K562 (cell line): ENCODE measurements at regions not wholly inside any gene's neighbourhood (a gene's known extent, or its start where the extent isn't known, plus 50 kb on each side); places are given as distances from the start of the nearest gene placed in this dataset.

Experiments used
- BCL6 ChIP-seq: fragments of 250-450 bp; sonication (Bioruptor Pico); IDR thresholded peaks from 2 replicates; pipeline ENCODE4 v1.4.0; 2020
- CCAR2 ChIP-seq: fragments of 200-400 bp; formaldehyde crosslinking; IDR thresholded peaks from 2 replicates; pipeline ENCODE4 v1.6.1; 2017; ENCODE audit warnings: mild to moderate bottlenecking, low read depth, low read length
- CHD2 ChIP-seq: IDR thresholded peaks from 2 replicates; pipeline ENCODE4 v1.6.1; 2011; ENCODE audit warnings: low read depth, low read length
- CREB1 ChIP-seq, 2 experiments: sonication (generic) in 1 of 2; formaldehyde crosslinking in 1 of 2; IDR thresholded peaks; 2 replicates each; pipeline versions ENCODE4 v1.6.1 to v1.8.0; 2012 to 2022; ENCODE audit warnings: inconsistent platforms in 1 of 2, mild to moderate bottlenecking in 1 of 2, missing genetic modification reagents in 1 of 2, moderate library complexity in 1 of 2
- CTBP1 ChIP-seq: fragments of 450-650 bp; IDR thresholded peaks from 2 replicates; pipeline ENCODE4 v1.6.1; 2016; ENCODE audit warnings: borderline replicate concordance
- FOSL1 ChIP-seq: fragments of 200-800 bp; sonication (Bioruptor generic); conservative IDR thresholded peaks from 2 replicates; pipeline ENCODE4 v1.6.1; 2016; ENCODE audit warnings: missing genetic modification characterization, missing compliant biosample characterization
- GABPA ChIP-seq: fragments of 200-800 bp; sonication (Bioruptor generic); conservative IDR thresholded peaks from 2 replicates; pipeline ENCODE4 v1.6.1; 2016; ENCODE audit warnings: low read depth, missing genetic modification characterization, missing compliant biosample characterization
- HNRNPK ChIP-seq: fragments of 200-400 bp; formaldehyde crosslinking; IDR thresholded peaks from one replicate; pipeline ENCODE4 v1.6.1; 2018; ENCODE audit warnings: mild to moderate bottlenecking, low read depth, low read length; ENCODE audit not compliant: poor library complexity, severe bottlenecking
- IFI16 ChIP-seq: fragments of 250-450 bp; sonication (Bioruptor Pico); IDR thresholded peaks from 2 replicates; pipeline ENCODE4 v2.1.2; 2022; ENCODE audit warnings: mild to moderate bottlenecking, inconsistent platforms
- JUNB ChIP-seq: fragments of 450-650 bp; formaldehyde crosslinking; conservative IDR thresholded peaks from 2 replicates; pipeline ENCODE4 v1.4.0; 2020; ENCODE audit warnings: mild to moderate bottlenecking
- MEIS2 ChIP-seq: fragments of 450-650 bp; IDR thresholded peaks from 2 replicates; pipeline ENCODE4 v1.6.1; 2014; ENCODE audit warnings: mild to moderate bottlenecking; ENCODE audit not compliant: partially characterized antibody
- NCOA1 ChIP-seq: fragments of 450-650 bp; IDR thresholded peaks from 2 replicates; pipeline ENCODE4 v1.6.1; 2016; ENCODE audit warnings: low read depth
- NCOA4 ChIP-seq: fragments of 450-650 bp; IDR thresholded peaks from 2 replicates; pipeline ENCODE4 v1.6.1; 2018; ENCODE audit warnings: mild to moderate bottlenecking; ENCODE audit not compliant: partially characterized antibody
- NR2C2 ChIP-seq, 2 experiments: fragments of 200-800 bp in 1 of 2; sonication (Bioruptor generic) in 1 of 2; sonication (generic) in 1 of 2; formaldehyde crosslinking in 1 of 2; IDR thresholded peaks; 2 replicates each; pipeline versions ENCODE4 v1.6.1 to v1.8.0; 2016 to 2022; ENCODE audit warnings: mild to moderate bottlenecking in 1 of 2, missing compliant biosample characterization in 1 of 2, missing genetic modification characterization in 1 of 2, missing genetic modification reagents in 1 of 2
- PTRF ChIP-seq: fragments of 450-650 bp; IDR thresholded peaks from 2 replicates; pipeline ENCODE4 v1.6.1; 2016; ENCODE audit warnings: mild to moderate bottlenecking, missing genetic modification characterization, missing compliant biosample characterization
- TAF7 ChIP-seq: fragments of 450-650 bp; IDR thresholded peaks from 2 replicates; pipeline ENCODE4 v1.6.1; 2016; ENCODE audit warnings: missing genetic modification characterization, missing compliant biosample characterization
- TBL1XR1 ChIP-seq, 2 experiments: IDR thresholded peaks; 2 replicates each; pipeline ENCODE4 v1.6.1; 2012; ENCODE audit warnings: improper control_type of control experiment in 2 of 2, low read length in 2 of 2, mild to moderate bottlenecking in 1 of 2
- ZNF583 ChIP-seq: fragments of 250-450 bp; sonication (Bioruptor Pico); IDR thresholded peaks from 2 replicates; pipeline ENCODE4 v1.4.0; 2020
- TF ChIP-seq, protein P1 (sequence below): sonication (generic); formaldehyde crosslinking; IDR thresholded peaks from 2 replicates; pipeline ENCODE4 v1.8.0; 2023; ENCODE audit warnings: missing genetic modification reagents, mild to moderate bottlenecking, borderline replicate concordance
- TF ChIP-seq, protein P2 (sequence below): sonication (generic); formaldehyde crosslinking; IDR thresholded peaks from 2 replicates; pipeline ENCODE4 v1.8.0; 2022; ENCODE audit warnings: missing genetic modification reagents, mild to moderate bottlenecking, borderline replicate concordance
- TF ChIP-seq, protein P3 (sequence below): sonication (generic); formaldehyde crosslinking; IDR thresholded peaks from 2 replicates; pipeline ENCODE4 v1.8.1; 2022; ENCODE audit warnings: missing genetic modification reagents

DNA sequence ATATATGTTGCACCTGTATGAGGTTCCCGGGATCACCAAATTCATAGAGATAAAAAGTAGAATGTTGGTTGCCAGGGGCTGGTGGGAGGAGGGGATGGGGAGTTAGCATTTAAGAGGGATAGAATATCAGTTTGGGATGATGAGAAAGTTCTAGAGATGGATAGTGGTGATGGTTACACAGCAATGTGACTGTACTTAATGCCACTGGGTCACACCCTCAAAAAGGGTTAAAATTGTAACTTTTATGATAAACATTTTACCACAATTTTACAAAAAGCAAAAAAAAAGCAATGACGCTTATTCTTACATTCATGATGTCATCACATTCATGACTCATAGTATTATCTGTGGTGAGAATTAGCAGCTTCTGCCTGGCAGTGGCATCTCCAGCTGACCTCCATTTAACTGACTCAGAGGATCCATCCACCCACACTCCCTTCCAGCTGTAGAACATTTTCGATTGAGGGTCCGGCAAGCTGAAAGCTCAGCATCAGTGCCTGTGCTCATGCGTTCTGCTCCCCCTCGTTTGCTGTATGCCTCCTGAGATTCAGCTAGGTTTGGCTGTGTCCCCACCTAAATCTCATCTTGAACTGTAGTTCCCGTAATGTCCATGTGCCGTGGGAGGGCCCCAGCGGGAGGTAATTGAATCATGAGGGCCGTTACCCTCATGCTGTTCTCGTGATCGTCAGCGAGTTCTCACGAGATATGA lies 64.8 kb upstream of the TMEM260 start (continued):
- TF ChIP-seq, protein P1, sequence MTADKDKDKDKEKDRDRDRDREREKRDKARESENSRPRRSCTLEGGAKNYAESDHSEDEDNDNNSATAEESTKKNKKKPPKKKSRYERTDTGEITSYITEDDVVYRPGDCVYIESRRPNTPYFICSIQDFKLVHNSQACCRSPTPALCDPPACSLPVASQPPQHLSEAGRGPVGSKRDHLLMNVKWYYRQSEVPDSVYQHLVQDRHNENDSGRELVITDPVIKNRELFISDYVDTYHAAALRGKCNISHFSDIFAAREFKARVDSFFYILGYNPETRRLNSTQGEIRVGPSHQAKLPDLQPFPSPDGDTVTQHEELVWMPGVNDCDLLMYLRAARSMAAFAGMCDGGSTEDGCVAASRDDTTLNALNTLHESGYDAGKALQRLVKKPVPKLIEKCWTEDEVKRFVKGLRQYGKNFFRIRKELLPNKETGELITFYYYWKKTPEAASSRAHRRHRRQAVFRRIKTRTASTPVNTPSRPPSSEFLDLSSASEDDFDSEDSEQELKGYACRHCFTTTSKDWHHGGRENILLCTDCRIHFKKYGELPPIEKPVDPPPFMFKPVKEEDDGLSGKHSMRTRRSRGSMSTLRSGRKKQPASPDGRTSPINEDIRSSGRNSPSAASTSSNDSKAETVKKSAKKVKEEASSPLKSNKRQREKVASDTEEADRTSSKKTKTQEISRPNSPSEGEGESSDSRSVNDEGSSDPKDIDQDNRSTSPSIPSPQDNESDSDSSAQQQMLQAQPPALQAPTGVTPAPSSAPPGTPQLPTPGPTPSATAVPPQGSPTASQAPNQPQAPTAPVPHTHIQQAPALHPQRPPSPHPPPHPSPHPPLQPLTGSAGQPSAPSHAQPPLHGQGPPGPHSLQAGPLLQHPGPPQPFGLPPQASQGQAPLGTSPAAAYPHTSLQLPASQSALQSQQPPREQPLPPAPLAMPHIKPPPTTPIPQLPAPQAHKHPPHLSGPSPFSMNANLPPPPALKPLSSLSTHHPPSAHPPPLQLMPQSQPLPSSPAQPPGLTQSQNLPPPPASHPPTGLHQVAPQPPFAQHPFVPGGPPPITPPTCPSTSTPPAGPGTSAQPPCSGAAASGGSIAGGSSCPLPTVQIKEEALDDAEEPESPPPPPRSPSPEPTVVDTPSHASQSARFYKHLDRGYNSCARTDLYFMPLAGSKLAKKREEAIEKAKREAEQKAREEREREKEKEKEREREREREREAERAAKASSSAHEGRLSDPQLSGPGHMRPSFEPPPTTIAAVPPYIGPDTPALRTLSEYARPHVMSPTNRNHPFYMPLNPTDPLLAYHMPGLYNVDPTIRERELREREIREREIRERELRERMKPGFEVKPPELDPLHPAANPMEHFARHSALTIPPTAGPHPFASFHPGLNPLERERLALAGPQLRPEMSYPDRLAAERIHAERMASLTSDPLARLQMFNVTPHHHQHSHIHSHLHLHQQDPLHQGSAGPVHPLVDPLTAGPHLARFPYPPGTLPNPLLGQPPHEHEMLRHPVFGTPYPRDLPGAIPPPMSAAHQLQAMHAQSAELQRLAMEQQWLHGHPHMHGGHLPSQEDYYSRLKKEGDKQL = no peak
- TF ChIP-seq, protein P2, sequence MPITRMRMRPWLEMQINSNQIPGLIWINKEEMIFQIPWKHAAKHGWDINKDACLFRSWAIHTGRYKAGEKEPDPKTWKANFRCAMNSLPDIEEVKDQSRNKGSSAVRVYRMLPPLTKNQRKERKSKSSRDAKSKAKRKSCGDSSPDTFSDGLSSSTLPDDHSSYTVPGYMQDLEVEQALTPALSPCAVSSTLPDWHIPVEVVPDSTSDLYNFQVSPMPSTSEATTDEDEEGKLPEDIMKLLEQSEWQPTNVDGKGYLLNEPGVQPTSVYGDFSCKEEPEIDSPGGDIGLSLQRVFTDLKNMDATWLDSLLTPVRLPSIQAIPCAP = no peak
- TF ChIP-seq CTBP1 (no peak), IFI16 (CRISPR knock-in tag) (no peak), TBL1XR1 (IDR thresholded peaks at IDR 0.05; ENCODE audit: low read length in 2 of 2) (no peak), ZNF583 (CRISPR knock-in tag) (no peak), FOSL1 (tag) (peak; percentile 86), PTRF (no peak), NCOA1 (no peak), CHD2 (0 out of 2 replicates have a peak, but pooled peaks have one; percentile 28), TAF7 (no peak), CCAR2 (no peak), CREB1 (IDR thresholded peaks at IDR 0.05) (peak; percentile 42; the same call in 1 of the 2 replicates), CREB1 (CRISPR knock-in tag; IDR thresholded peaks at IDR 0.05) (no peak), NCOA4 (no peak), JUNB (CRISPR knock-in tag) (peak; percentile 52; the same call in 1 of the 2 replicates), MEIS2 (no peak), NR2C2 (CRISPR knock-in tag; IDR thresholded peaks at IDR 0.05) (no peak), NR2C2 (tag; IDR thresholded peaks at IDR 0.05) (no peak), HNRNPK (no peak), GABPA (tag) (no peak), BCL6 (no peak)
- TF ChIP-seq, protein P3, sequence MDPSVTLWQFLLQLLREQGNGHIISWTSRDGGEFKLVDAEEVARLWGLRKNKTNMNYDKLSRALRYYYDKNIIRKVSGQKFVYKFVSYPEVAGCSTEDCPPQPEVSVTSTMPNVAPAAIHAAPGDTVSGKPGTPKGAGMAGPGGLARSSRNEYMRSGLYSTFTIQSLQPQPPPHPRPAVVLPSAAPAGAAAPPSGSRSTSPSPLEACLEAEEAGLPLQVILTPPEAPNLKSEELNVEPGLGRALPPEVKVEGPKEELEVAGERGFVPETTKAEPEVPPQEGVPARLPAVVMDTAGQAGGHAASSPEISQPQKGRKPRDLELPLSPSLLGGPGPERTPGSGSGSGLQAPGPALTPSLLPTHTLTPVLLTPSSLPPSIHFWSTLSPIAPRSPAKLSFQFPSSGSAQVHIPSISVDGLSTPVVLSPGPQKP (CRISPR knock-in tag) = no peak
